Activated CD8-positive, alpha-beta memory T cell treated with anti-CD3 and anti-CD28 coated beads, Interleukin-2, amount 50 U/mL, for 4 hours (primary cell): ENCODE measurements at regions not wholly inside any gene's neighbourhood (a gene's known extent, or its start where the extent isn't known, plus 50 kb on each side); places are given as distances from the start of the nearest gene placed in this dataset.
"Not testable (repeated sequence)": the region's sequence is repeated elsewhere in the genome, so short reads cannot be mapped to it uniquely, and the experiment has no call there.

Experiments
- DNase-seq: peaks from one replicate; pipeline ENCODE4 v3.0.0-alpha.2; 2020

- DNase-seq: not testable (repeated sequence)
These were observed 111.8 kb upstream of the ANKRD30BL start for GRCh38 chr2:132273585-132273984.

DNA sequence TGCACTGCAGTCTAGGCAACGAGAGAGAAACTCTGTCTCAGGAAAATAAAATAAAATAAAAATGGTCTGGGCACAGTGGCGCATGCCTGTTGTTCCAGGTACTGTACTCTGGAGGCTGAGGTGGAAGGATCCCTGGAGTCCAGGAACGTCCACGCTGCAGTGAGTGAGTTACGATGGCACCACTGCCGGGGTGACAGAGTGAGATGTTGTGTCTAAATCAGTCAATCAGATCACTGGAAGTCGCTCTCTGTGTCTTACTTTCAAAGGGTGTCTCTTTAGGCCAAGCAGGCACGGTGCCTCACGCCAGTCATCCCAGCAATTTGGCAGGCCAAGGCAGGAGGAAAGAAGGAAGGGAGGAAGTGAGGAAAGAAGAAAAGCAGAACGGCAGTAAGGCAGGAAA, 112.2 kb upstream of the ANKRD30BL start:
- no peak for DNase-seq

- no peak for DNase-seq
These were observed 113.6 kb upstream of the ANKRD30BL start for GRCh38 chr2:132275396-132275795.

DNA sequence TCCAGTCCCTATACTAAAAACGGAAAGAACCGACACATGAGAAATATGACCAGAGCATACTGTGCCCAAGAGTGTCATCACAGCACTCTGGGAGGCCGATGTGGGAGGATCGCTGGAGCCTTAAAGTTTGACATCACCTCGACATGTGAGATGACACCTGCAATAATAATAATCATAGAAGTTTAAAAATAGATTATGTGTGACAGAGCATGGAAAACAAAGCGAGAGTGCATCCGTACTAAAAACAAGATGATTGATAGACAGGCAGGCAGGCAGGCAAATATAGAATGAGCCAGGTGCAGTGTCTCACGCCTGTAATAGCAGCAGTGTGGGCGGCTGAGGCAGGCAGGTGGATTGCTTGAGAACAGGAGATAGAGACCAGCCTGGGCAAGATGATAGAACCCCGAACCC, 114.8 kb upstream of the ANKRD30BL start:
- DNase-seq: no peak

- no peak for DNase-seq
These were observed 116.5 kb upstream of the ANKRD30BL start for GRCh38 chr2:132278267-132278666.

- DNase-seq: no peak
These were observed 117.6 kb upstream of the ANKRD30BL start for GRCh38 chr2:132279344-132279743.

DNA sequence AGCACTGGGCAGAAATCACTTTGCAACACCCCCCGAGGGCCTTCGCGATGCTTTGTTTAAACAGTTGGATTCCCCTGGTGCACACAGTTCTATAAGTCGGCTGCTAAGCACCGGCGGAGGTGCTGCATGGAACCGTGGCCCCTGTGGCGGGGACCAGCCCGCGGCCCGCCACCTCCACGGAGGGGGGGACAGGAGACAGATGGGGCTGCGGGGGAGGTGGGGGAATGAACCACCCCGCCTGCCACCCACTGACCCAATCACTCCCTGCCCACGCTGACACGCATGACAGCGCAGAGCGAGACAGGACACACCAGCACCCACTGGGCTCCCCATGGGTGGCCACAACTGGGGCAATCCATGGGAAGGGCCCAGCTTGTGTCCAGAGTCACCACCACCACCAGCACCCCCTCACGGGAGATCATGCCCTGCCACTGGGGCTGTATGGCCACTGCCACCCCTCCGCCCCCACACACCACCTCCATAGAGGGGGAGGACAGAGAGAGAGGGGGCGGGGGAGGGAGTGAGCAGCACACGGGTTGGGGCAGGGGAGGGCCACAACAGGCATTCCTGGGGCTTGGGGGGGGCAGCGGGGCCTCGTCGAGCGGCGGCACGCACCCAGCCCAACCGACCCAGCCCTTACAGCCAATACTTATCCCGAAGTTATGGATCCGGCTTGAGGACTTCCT, 118.3 kb upstream of the ANKRD30BL start:
- DNase-seq: no peak

GRCh38 chr2:132280912-132281311, 119.2 kb upstream of the ANKRD30BL start:
- DNase-seq: no peak

GRCh38 chr2:132282104-132282503, 120.4 kb upstream of the ANKRD30BL start:
- DNase-seq: not testable (repeated sequence)

DNA sequence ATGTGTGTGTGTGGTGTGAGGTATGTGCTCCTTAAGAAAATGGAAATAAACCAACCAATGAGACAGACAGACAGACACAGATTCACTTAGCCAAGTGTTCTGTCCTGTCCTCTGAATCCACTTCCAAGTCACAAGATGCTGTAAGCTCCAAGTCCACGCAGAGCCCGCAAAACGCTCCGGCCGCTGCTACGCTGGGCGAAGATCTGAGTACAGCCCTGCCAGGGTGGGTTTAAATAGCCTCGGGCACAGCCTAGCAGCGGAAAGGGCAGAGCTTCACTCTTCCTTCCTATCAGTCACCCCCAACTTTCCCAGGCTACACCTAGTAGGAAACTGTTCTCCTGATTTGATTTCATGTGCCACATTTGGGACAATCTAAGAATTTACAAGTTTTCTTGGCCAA, 121.2 kb upstream of the ANKRD30BL start:
- DNase-seq: no peak

GRCh38 chr2:132286289-132286911, 124.6 kb upstream of the ANKRD30BL start:
- DNase-seq: not testable (repeated sequence)

DNA sequence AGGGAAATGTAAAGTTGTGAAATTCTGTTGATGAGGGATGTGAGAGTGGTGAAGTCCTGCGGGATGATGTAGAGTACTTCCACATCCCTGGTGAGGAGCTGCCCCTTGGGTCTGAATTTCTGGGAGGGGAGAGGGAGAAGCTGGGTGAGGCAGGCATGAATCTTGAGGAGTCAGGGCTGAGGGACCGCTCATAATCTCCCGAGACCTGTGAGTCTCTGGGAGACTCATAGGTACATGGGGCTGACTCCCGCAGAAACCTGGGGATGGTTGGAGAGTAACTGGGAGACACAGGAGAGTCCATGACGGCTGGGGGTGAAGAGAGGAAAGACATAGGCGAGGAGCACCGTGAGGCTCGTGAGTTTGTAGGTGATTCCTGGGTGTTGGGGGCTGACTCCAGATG, 126.2 kb upstream of the ANKRD30BL start:
- DNase-seq: not testable (repeated sequence)

DNA sequence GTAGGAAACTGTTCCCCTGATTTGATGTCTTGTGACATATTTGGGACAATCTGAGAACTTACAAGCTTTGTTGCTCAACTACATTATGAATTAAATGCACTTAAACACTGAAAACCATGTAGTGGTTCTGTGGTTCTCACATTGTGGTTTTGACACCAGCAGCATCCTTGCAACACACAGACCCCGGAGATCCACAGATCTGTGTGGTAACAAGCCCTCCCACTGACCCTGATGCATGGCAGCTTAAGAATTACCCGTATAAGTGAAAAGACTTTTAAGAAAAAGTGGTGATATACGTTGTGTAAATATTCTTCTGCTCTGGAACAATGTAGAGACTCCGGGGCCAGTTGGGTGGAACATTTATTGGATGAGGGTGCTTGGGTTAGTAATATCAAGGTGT, 127.4 kb upstream of the ANKRD30BL start:
- DNase-seq: not testable (repeated sequence)

GRCh38 chr2:132289812-132290211, 126.8 kb upstream of the GPR39 start:
- not testable (repeated sequence) for DNase-seq

DNA sequence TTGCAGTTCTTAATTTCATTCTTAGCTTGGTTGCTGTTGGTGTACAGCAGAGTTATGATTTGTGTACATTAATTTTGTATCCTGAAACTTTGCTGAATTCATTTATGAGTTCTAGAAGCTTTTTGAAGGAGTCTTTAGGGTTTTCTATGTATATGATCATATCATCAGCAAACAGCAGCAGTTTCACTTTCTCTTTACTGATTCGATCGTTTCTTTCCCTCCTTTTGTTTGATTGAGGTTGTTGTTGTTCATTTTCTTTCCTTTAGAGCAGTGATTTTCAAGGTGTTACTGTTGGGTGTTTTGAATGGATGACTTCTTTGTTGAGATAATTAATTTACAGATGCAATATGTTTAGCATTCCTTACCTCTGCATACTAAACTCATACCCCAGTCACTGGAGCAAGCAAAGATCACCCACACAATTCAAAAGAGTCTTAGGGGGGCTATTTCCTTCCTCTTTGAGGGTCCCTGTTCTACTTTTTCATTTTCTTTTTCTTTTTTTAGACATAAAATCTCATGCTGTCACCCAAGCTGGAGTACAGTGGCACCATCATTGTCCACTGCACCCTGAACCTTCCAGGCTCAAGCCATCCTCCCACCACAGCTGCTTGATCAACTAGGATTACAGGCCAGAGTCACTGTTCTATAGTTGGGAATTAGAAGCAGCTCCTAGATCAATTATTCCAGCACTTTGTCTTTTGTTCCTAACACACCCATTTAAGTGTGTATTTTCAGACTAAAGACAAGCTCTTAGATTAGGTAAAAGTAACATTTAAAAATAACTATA, 115.8 kb upstream of the GPR39 start:
- not testable (repeated sequence) for DNase-seq

GRCh38 chr2:132304661-132305380, 111.8 kb upstream of the GPR39 start:
- not testable (repeated sequence) for DNase-seq

- DNase-seq: not testable (repeated sequence)
These were observed 108.9 kb upstream of the GPR39 start for GRCh38 chr2:132307613-132308198.

DNA sequence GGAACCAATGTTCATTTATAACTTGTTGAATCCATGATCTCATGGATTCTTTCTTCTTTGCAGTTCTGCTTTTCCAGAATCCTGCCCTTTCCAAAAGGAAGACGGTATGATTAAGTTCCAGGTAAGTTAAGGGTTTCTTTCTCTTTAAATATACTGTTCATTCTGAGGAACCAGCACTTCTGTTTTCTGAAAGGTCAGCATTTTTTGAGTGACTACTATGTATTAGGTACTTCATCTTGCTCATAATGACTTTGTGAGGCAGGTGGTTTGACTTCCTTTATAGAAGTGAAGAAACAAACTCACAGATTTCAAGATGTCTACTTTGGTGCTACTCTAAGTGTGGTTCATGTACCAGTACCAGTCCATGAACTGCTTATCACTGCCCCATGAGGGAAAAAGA, 107.4 kb upstream of the GPR39 start:
- not testable (repeated sequence) for DNase-seq

DNA sequence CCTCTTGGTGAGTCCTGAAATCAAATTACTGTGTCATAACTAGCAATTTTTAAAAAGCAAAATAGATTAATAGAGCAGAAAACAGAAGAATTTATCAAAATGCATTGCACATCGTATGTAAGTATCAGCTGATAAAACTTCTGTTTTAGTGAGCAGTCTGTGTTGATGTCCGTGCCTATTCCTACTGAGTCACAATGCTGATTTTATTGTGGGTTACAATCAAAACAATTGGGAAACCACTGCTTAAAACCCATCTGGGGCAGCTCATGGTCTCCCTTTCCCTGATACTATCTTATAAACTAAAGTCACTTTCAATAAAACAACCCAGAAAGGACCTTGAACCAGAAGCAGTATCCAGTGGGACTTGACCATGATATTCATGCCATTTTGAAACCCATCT, 101.1 kb upstream of the GPR39 start:
- not testable (repeated sequence) for DNase-seq

- not testable (repeated sequence) for DNase-seq
These were observed 99.5 kb upstream of the GPR39 start for GRCh38 chr2:132317026-132317680.

GRCh38 chr2:132318481-132318880, 98.1 kb upstream of the GPR39 start:
- DNase-seq: not testable (repeated sequence)

DNA sequence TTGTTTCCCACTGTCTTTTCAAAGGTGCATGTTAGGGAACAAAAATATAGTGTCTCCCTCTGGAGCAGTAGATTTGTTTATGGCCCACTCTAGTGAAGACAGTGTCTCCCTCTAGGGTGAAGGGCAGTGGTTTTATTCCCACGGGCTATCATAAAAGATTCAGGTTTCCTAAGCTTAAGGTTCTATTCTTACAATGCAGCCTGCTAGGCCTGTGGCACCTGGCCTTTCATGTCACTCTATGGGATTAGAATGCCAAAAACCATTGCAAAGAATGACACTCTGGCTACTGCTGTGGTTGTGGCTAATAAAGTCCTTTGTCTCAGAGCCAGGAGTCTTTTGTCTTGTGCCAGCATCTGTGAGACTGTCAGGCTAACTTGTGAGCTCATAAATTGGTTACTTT, 92.6 kb upstream of the GPR39 start:
- not testable (repeated sequence) for DNase-seq
